Upper lobe of left lung (tissue), 4 donors: ENCODE measurements at regions not wholly inside any gene's neighbourhood (a gene's known extent, or its start where the extent isn't known, plus 50 kb on each side); places are given as distances from the start of the nearest gene placed in this dataset.

Experiments
- POLR2AphosphoS5 ChIP-seq, 2 donors: sonication (generic); formaldehyde crosslinking; IDR thresholded peaks; one replicate each; pipeline ENCODE4 v1.5.1; 2017; ENCODE audit warnings: antibody characterized with exemption in 2 of 2
- TF ChIP-seq, protein P1 (sequence below), 6 experiments: fragments of 450-650 bp in 4 of 6; fragments of 200-600 bp in 2 of 6; sonication (generic) in 2 of 6; IDR thresholded peaks; one replicate each; pipeline ENCODE4 v1.5.1; 2016 to 2019; ENCODE audit warnings: antibody characterized with exemption in 6 of 6

DNA sequence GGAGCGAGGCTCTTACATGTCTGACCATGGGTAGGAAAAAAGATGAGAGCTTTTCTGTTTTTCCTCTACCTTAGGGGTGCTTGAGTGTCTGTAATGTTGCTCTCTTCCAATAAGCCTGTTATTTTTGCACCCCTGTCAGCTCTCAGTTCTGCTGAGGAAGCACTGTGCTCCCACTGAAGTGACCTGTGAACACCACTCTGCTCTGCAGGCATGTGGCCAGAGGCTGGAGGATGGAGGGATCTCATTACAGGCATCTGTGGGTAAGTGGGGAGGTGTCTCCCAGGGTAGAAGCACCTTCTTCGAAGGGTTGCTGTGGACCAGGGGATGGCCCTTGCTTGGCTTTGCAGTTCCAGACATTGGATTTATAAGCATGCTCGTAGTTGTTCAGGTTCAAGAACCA is 56.8 kb upstream of the RBM15 start:
- TF ChIP-seq POLR2AphosphoS5 (IDR thresholded peaks at IDR 0.05): no peak
- TF ChIP-seq, protein P1, sequence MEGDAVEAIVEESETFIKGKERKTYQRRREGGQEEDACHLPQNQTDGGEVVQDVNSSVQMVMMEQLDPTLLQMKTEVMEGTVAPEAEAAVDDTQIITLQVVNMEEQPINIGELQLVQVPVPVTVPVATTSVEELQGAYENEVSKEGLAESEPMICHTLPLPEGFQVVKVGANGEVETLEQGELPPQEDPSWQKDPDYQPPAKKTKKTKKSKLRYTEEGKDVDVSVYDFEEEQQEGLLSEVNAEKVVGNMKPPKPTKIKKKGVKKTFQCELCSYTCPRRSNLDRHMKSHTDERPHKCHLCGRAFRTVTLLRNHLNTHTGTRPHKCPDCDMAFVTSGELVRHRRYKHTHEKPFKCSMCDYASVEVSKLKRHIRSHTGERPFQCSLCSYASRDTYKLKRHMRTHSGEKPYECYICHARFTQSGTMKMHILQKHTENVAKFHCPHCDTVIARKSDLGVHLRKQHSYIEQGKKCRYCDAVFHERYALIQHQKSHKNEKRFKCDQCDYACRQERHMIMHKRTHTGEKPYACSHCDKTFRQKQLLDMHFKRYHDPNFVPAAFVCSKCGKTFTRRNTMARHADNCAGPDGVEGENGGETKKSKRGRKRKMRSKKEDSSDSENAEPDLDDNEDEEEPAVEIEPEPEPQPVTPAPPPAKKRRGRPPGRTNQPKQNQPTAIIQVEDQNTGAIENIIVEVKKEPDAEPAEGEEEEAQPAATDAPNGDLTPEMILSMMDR (IDR thresholded peaks at IDR 0.05): no peak
